Caco-2 (cell line): ENCODE measurements at regions not wholly inside any gene's neighbourhood (a gene's known extent, or its start where the extent isn't known, plus 50 kb on each side); places are given as distances from the start of the nearest gene placed in this dataset.
"Not testable (repeated sequence)": the region's sequence is repeated elsewhere in the genome, so short reads cannot be mapped to it uniquely, and the experiment has no call there.

Experiments
- BruUV-seq: library from RNA; stranded (reverse); fragments of 400-500 nt; replicated peaks from 2 replicates; lab custom pipeline; 2021; lab: Mats Ljungman, UMichigan
- CTCF ChIA-PET: fragments of 300-600 bp; sonication (Branson Sonifier 250); formaldehyde crosslinking; loops from one replicate; lab custom pipeline; 2022; ENCODE audit warnings: antibody characterized with exemption; lab: Charles Lee
- POLR2A ChIA-PET: fragments of 300-600 bp; sonication (Branson Sonifier 250); formaldehyde crosslinking; loops from one replicate; lab custom pipeline; 2022; ENCODE audit warnings: antibody characterized with exemption; lab: Charles Lee
- DNase-seq, 2 experiments: peaks; one replicate each; pipeline versions ENCODE4 v3.0.0 to v3.0.0-alpha.2; 2020 to 2022
- H3K27me3 ChIP-seq: replicated peaks from 2 replicates; pipeline ENCODE4 v1.6.0; 2011; ENCODE audit warnings: low read length; ENCODE audit not compliant: control insufficient read depth, insufficient read depth
- H3K36me3 ChIP-seq: 2 replicates; pipeline ENCODE4 v1.5.1; 2011; ENCODE audit warnings: low read length; ENCODE audit not compliant: control insufficient read depth, insufficient read depth
- H3K4me1 ChIP-seq: fragments of 250-450 bp; sonication (Bioruptor Pico); 2 replicates; pipeline ENCODE4 v1.5.1; 2020; ENCODE audit warnings: mild to moderate bottlenecking
- H3K4me3 ChIP-seq: 2 replicates; pipeline ENCODE4 v1.5.1; 2011; ENCODE audit warnings: low read depth, mild to moderate bottlenecking, control low read depth, low read length
- H3K9me3 ChIP-seq: fragments of 250-450 bp; sonication (Bioruptor Pico); 2 replicates; pipeline ENCODE4 v1.5.1; 2020; ENCODE audit warnings: mild to moderate bottlenecking, moderate library complexity
- H3K27ac Mint-ChIP-seq: one replicate; pipeline ENCODE4 v1.8.0; 2022; ENCODE audit warnings: mixed read lengths; ENCODE audit not compliant: unreplicated experiment
- H3K27me3 Mint-ChIP-seq: one replicate; pipeline ENCODE4 v1.8.0; 2022; ENCODE audit warnings: mixed read lengths; ENCODE audit not compliant: insufficient read depth, unreplicated experiment
- H3K36me3 Mint-ChIP-seq: one replicate; pipeline ENCODE4 v1.8.0; 2022; ENCODE audit warnings: mild to moderate bottlenecking, mixed read lengths; ENCODE audit not compliant: insufficient read depth, unreplicated experiment
- H3K4me1 Mint-ChIP-seq: one replicate; pipeline ENCODE4 v1.8.0; 2022; ENCODE audit warnings: low read depth, mixed read lengths; ENCODE audit not compliant: unreplicated experiment
- H3K4me3 Mint-ChIP-seq: one replicate; pipeline ENCODE4 v1.8.0; 2022; ENCODE audit warnings: mild to moderate bottlenecking, moderate library complexity, mixed read lengths; ENCODE audit not compliant: unreplicated experiment
- H3K9me3 Mint-ChIP-seq: one replicate; pipeline ENCODE4 v1.8.0; 2022; ENCODE audit warnings: mixed read lengths; ENCODE audit not compliant: unreplicated experiment
- CTCF ChIP-seq, 2 experiments: fragments of 200-600 bp in 1 of 2; IDR thresholded peaks; 1 replicate in 1 of 2; 2 replicates in 1 of 2; pipeline versions ENCODE4 v1.5.1 to v1.8.0; 2011 to 2022; ENCODE audit warnings: antibody characterized with exemption in 1 of 2, control low read depth in 1 of 2, inconsistent platforms in 1 of 2, low read depth in 1 of 2, low read length in 1 of 2, mild to moderate bottlenecking in 1 of 2, moderate library complexity in 1 of 2; ENCODE audit not compliant: insufficient read depth in 1 of 2, severe bottlenecking in 1 of 2, unreplicated experiment in 1 of 2
- intact Hi-C: fragments of 100-400 bp; cut with micrococcal nuclease; formaldehyde crosslinking; loops from one replicate; pipeline ENCODE4 v1.10.0; 2022; ENCODE audit not compliant: unreplicated experiment

- H3K27me3 Mint-ChIP-seq: peaks cover 4% of the 10 kb centered on the region
- H3K27ac Mint-ChIP-seq: no peak overlapping the region
- Histone ChIP-seq H3K4me3 (no peak overlapping the region), H3K36me3 (no peaks in the 10 kb centered on the region), H3K9me3 (0 out of 2 replicates have a peak, but pooled peaks cover 3% of the 10 kb centered on the region), H3K27me3 (no peaks in the 10 kb centered on the region; the same call in 1 of the 2 replicates), H3K4me1 (no peaks in the 10 kb centered on the region)
- no peaks in the 10 kb centered on the region for H3K9me3 Mint-ChIP-seq
- BruUV-seq: no TSS peak
- H3K4me3 Mint-ChIP-seq: no peak overlapping the region
- no peaks in the 10 kb centered on the region for H3K4me1 Mint-ChIP-seq
- no peaks in the 10 kb centered on the region for H3K36me3 Mint-ChIP-seq
- intact Hi-C loops: no loop called here
- CTCF ChIA-PET: no interaction called here
- POLR2A ChIA-PET: no interaction called here
- no peak for TF ChIP-seq CTCF (IDR thresholded peaks at IDR 0.05; ENCODE audit: insufficient read depth in 1 of 2, low read depth in 1 of 2, low read length in 1 of 2, severe bottlenecking in 1 of 2, unreplicated experiment in 1 of 2)
- no peak for DNase-seq
These were observed 180.8 kb upstream of the NUDT12 start for GRCh38 chr5:103743421-103743820.

GRCh38 chr5:103741984-103742383 is 179.4 kb upstream of the NUDT12 start:
- POLR2A ChIA-PET: no interaction called here
- H3K4me1 Mint-ChIP-seq: no peaks in the 10 kb centered on the region

GRCh38 chr5:103736343-103736742 is 173.8 kb upstream of the NUDT12 start:
- H3K36me3 ChIP-seq, BruUV-seq, POLR2A ChIA-PET, H3K9me3 Mint-ChIP-seq, H3K9me3 ChIP-seq, H3K27ac Mint-ChIP-seq, DNase-seq, H3K4me3 ChIP-seq, H3K4me3 Mint-ChIP-seq, H3K4me1 Mint-ChIP-seq, intact Hi-C loops, H3K4me1 ChIP-seq, H3K27me3 ChIP-seq, H3K27me3 Mint-ChIP-seq, H3K36me3 Mint-ChIP-seq, CTCF ChIA-PET: not testable (repeated sequence)

More at GRCh38 chr5:103741984-103742383, 179.4 kb upstream of the NUDT12 start:
- no peaks in the 10 kb centered on the region for H3K36me3 Mint-ChIP-seq
- DNase-seq: no peak
- BruUV-seq: no TSS peak
- peaks cover 4% of the 10 kb centered on the region for H3K27me3 Mint-ChIP-seq
- no peaks in the 10 kb centered on the region for H3K36me3 ChIP-seq
- H3K27ac Mint-ChIP-seq: no peak overlapping the region
- no peaks in the 10 kb centered on the region; the same call in 1 of the 2 replicates for H3K27me3 ChIP-seq
- no peaks in the 10 kb centered on the region for H3K9me3 Mint-ChIP-seq
- H3K4me3 Mint-ChIP-seq: no peak overlapping the region
- no peaks in the 10 kb centered on the region for H3K4me1 ChIP-seq
- CTCF ChIA-PET: no interaction called here
- H3K9me3 ChIP-seq: 0 out of 2 replicates have a peak, but pooled peaks cover 3% of the 10 kb centered on the region
- intact Hi-C loops: no loop called here
- no peak overlapping the region for H3K4me3 ChIP-seq
- TF ChIP-seq CTCF (IDR thresholded peaks at IDR 0.05; ENCODE audit: insufficient read depth in 1 of 2, low read depth in 1 of 2, low read length in 1 of 2, severe bottlenecking in 1 of 2, unreplicated experiment in 1 of 2): no peak

GRCh38 chr5:103724271-103724670 is 161.7 kb upstream of the NUDT12 start:
- Mint-ChIP-seq H3K27ac (no peak overlapping the region), H3K4me1 (no peaks in the 10 kb centered on the region), H3K9me3 (peaks cover 16% of the 10 kb centered on the region), H3K27me3 (no peaks in the 10 kb centered on the region), H3K4me3 (no peak overlapping the region), H3K36me3 (no peaks in the 10 kb centered on the region)
- intact Hi-C loops: no loop called here
- Histone ChIP-seq H3K4me3 (no peak overlapping the region), H3K4me1 (no peaks in the 10 kb centered on the region), H3K9me3 (peaks cover 10% of the 10 kb centered on the region), H3K27me3 (no peaks in the 10 kb centered on the region), H3K36me3 (no peaks in the 10 kb centered on the region)
- TF ChIP-seq CTCF (IDR thresholded peaks at IDR 0.05; ENCODE audit: insufficient read depth in 1 of 2, low read depth in 1 of 2, low read length in 1 of 2, severe bottlenecking in 1 of 2, unreplicated experiment in 1 of 2): no peak
- no TSS peak for BruUV-seq
- DNase-seq: no peak
- ChIA-PET CTCF (no interaction called here), POLR2A (no interaction called here)
